OCI-LY7 (cell line): ENCODE measurements at regions not wholly inside any gene's neighbourhood (a gene's known extent, or its start where the extent isn't known, plus 50 kb on each side); places are given as distances from the start of the nearest gene placed in this dataset.

Experiments
- EZH2phosphoT487 ChIP-seq: fragments of 200-600 bp; sonication (generic); IDR thresholded peaks from 2 replicates; pipeline ENCODE4 v1.6.1; 2018; ENCODE audit warnings: low read depth, borderline replicate concordance, mild to moderate bottlenecking, mixed run types, antibody characterized with exemption, low read length, moderate library complexity, mixed read lengths
- TF ChIP-seq, protein P1 (sequence below): fragments of 200-600 bp; sonication (generic); conservative IDR thresholded peaks from 2 replicates; pipeline ENCODE4 v1.5.1; 2014; ENCODE audit warnings: mild to moderate bottlenecking, antibody characterized with exemption, low read length, moderate library complexity, mixed read lengths

DNA sequence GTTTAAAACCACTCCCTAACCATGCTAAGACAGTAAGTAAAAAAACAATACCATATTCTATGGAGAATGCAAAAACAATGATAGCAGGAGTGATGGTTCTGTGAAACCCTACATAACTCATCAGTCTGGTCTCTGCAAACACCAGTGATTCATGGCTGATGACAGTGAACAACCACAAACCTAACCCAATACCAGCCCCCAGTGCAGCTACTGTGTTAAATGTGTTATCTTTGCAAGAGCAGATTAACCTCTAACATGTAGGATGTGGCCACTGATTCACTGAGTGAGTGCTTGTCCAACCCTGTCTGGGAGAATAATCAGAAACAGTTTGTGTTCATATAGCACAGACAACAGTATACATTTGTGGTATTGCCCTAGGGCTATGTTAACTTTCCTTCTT, 100.2 kb upstream of the COG2 start:
- TF ChIP-seq, protein P1, sequence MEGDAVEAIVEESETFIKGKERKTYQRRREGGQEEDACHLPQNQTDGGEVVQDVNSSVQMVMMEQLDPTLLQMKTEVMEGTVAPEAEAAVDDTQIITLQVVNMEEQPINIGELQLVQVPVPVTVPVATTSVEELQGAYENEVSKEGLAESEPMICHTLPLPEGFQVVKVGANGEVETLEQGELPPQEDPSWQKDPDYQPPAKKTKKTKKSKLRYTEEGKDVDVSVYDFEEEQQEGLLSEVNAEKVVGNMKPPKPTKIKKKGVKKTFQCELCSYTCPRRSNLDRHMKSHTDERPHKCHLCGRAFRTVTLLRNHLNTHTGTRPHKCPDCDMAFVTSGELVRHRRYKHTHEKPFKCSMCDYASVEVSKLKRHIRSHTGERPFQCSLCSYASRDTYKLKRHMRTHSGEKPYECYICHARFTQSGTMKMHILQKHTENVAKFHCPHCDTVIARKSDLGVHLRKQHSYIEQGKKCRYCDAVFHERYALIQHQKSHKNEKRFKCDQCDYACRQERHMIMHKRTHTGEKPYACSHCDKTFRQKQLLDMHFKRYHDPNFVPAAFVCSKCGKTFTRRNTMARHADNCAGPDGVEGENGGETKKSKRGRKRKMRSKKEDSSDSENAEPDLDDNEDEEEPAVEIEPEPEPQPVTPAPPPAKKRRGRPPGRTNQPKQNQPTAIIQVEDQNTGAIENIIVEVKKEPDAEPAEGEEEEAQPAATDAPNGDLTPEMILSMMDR, result no peak
- TF ChIP-seq EZH2phosphoT487, result no peak
